HEK293T (cell line): ENCODE measurements at regions not wholly inside any gene's neighbourhood (a gene's known extent, or its start where the extent isn't known, plus 50 kb on each side); places are given as distances from the start of the nearest gene placed in this dataset.

ENCODE experiments used
- ARNT ChIP-seq: fragments of 450-650 bp; IDR thresholded peaks from 2 replicates; pipeline ENCODE4 v1.6.1; 2017; ENCODE audit warnings: mild to moderate bottlenecking
- BHLHE40 ChIP-seq: fragments of 450-650 bp; IDR thresholded peaks from 2 replicates; pipeline ENCODE4 v1.6.1; 2016; ENCODE audit warnings: mild to moderate bottlenecking, moderate library complexity, borderline replicate concordance
- ELF4 ChIP-seq: fragments of 450-650 bp; IDR thresholded peaks from 2 replicates; pipeline ENCODE4 v1.6.1; 2017; ENCODE audit warnings: antibody characterized with exemption
- FOXA1 ChIP-seq: fragments of 450-650 bp; IDR thresholded peaks from 2 replicates; pipeline ENCODE4 v1.6.1; 2016; ENCODE audit warnings: mild to moderate bottlenecking
- L3MBTL2 ChIP-seq: fragments of 450-650 bp; conservative IDR thresholded peaks from 2 replicates; pipeline ENCODE4 v1.6.1; 2016; ENCODE audit warnings: mild to moderate bottlenecking
- PKNOX1 ChIP-seq: fragments of 450-650 bp; IDR thresholded peaks from 2 replicates; pipeline ENCODE4 v1.6.1; 2016
- SP1 ChIP-seq: fragments of 450-650 bp; IDR thresholded peaks from 2 replicates; pipeline ENCODE4 v1.6.1; 2017
- SUZ12 ChIP-seq: fragments of 450-650 bp; IDR thresholded peaks from 2 replicates; pipeline ENCODE4 v1.6.1; 2016; ENCODE audit warnings: mild to moderate bottlenecking
- ZNF384 ChIP-seq: fragments of 450-650 bp; IDR thresholded peaks from 2 replicates; pipeline ENCODE4 v1.6.1; 2016

GRCh38 chr2:64819774-64820688, 166.3 kb upstream of the SERTAD2 start:
- TF ChIP-seq FOXA1: no peak
- no peak for TF ChIP-seq SP1
- no peak for TF ChIP-seq PKNOX1
- TF ChIP-seq ZNF384: no peak
- no peak for TF ChIP-seq SUZ12
- TF ChIP-seq L3MBTL2: no peak
- TF ChIP-seq ARNT: no peak
- no peak for TF ChIP-seq ELF4
- TF ChIP-seq BHLHE40: no peak
